C4-2B (cell line): ENCODE measurements at regions not wholly inside any gene's neighbourhood (a gene's known extent, or its start where the extent isn't known, plus 50 kb on each side); places are given as distances from the start of the nearest gene placed in this dataset.

ENCODE experiments used
- CTCF ChIP-seq: fragments of 450-650 bp; conservative IDR thresholded peaks from 2 replicates; pipeline ENCODE4 v1.5.1; 2017; ENCODE audit warnings: mild to moderate bottlenecking
- ZFX ChIP-seq: fragments of 450-650 bp; IDR thresholded peaks from 2 replicates; pipeline ENCODE4 v1.6.1; 2017

- no peak for TF ChIP-seq CTCF
- no peak for TF ChIP-seq ZFX
Measured at GRCh38 chr19:31074199-31075125, 274.8 kb downstream of the TSHZ3 start.
